B cell (primary cell): ENCODE measurements at regions not wholly inside any gene's neighbourhood (a gene's known extent, or its start where the extent isn't known, plus 50 kb on each side); places are given as distances from the start of the nearest gene placed in this dataset.
"Not testable (repeated sequence)": the region's sequence is repeated elsewhere in the genome, so short reads cannot be mapped to it uniquely, and the experiment has no call there.

ENCODE experiments used
- ATAC-seq: fragments of 200-7000 bp; cut with Tn5 transposase; one replicate; pipeline ENCODE4 v1.10.0; 2021; ENCODE audit warnings: low read depth, mild to moderate bottlenecking, moderate number of reproducible peaks, moderate library complexity
- CTCF ChIA-PET: fragments of 350-600 bp; sonication (Branson Sonifier 250); formaldehyde crosslinking; loops from one replicate; lab custom pipeline; 2021; ENCODE audit warnings: antibody characterized with exemption, inconsistent platforms; lab: Charles Lee
- POLR2A ChIA-PET: fragments of 350-600 bp; sonication (Branson Sonifier 250); formaldehyde crosslinking; loops from one replicate; lab custom pipeline; 2021; ENCODE audit warnings: antibody characterized with exemption; lab: Charles Lee
- DNase-seq: peaks from one replicate; pipeline ENCODE4 v3.0.0; 2013
- H2AFZ ChIP-seq: 2 replicates; pipeline ENCODE4 v1.6.1; 2012; ENCODE audit warnings: mild to moderate bottlenecking, low read depth, low read length; ENCODE audit not compliant: insufficient read depth, poor library complexity, severe bottlenecking
- H3K27ac ChIP-seq, 2 donors: 1 replicate in 1 of 2; 2 replicates in 1 of 2; pipeline ENCODE4 v1.5.1; 2012 to 2013; ENCODE audit warnings: low read length in 2 of 2, mild to moderate bottlenecking in 2 of 2, moderate library complexity in 1 of 2
- H3K27me3 ChIP-seq, 4 experiments: fragments of 200-600 bp in 1 of 4; sonication (generic) in 1 of 4; replicated peaks in 1 of 4; 1 replicate in 2 of 4; 2 replicates in 2 of 4; pipeline versions ENCODE4 v1.6.1 to v1.7.0; 2013 to 2016; ENCODE audit warnings: low read length in 3 of 4, mild to moderate bottlenecking in 2 of 4, mixed read lengths in 1 of 4, moderate library complexity in 1 of 4; ENCODE audit not compliant: insufficient read depth in 4 of 4, control insufficient read depth in 3 of 4; ENCODE audit errors: control extremely low read depth in 1 of 4
- H3K36me3 ChIP-seq, 2 experiments: replicated peaks in 1 of 2; 1 replicate in 1 of 2; 2 replicates in 1 of 2; pipeline versions ENCODE4 v1.6.1 to v1.7.1; 2013; ENCODE audit warnings: low read length in 1 of 2; ENCODE audit not compliant: insufficient read depth in 2 of 2, control insufficient read depth in 1 of 2; ENCODE audit errors: control extremely low read depth in 1 of 2, extremely low read depth in 1 of 2
- H3K4me1 ChIP-seq, 2 donors: fragments of 200-600 bp in 1 of 2; sonication (generic) in 1 of 2; 1 replicate in 1 of 2; 2 replicates in 1 of 2; pipeline versions ENCODE4 v1.5.1 to v1.6.1; 2013 to 2017; ENCODE audit warnings: low read length in 2 of 2; ENCODE audit not compliant: control insufficient read depth in 2 of 2, insufficient read depth in 2 of 2
- H3K4me2 ChIP-seq: replicated peaks from 2 replicates; pipeline ENCODE3; 2012; ENCODE audit warnings: mild to moderate bottlenecking, low read depth, low read length; ENCODE audit not compliant: poor library complexity, severe bottlenecking
- H3K4me3 ChIP-seq, 5 experiments: fragments of 200-600 bp in 1 of 5; sonication (generic) in 1 of 5; 1 replicate in 3 of 5; 2 replicates in 2 of 5; pipeline versions ENCODE4 v1.5.1 to v1.7.0; 2011 to 2016; ENCODE audit warnings: low read length in 4 of 5, mild to moderate bottlenecking in 4 of 5, low read depth in 2 of 5, control low read depth in 1 of 5, moderate library complexity in 1 of 5; ENCODE audit not compliant: insufficient read depth in 1 of 5; ENCODE audit errors: control extremely low read depth in 1 of 5, extremely low read depth in 1 of 5
- H3K79me2 ChIP-seq: fragments of 200-600 bp; sonication (generic); one replicate; pipeline ENCODE4 v1.6.0; 2016; ENCODE audit warnings: low read length; ENCODE audit not compliant: control insufficient read depth, insufficient read depth
- H3K9ac ChIP-seq: fragments of 200-600 bp; sonication (generic); 2 replicates; pipeline ENCODE4 v1.6.1; 2017; ENCODE audit warnings: mild to moderate bottlenecking, low read length, moderate library complexity
- H3K9me3 ChIP-seq, 3 donors: one replicate each; pipeline versions ENCODE4 v1.6.1 to v1.7.1; 2013; ENCODE audit warnings: low read length in 2 of 3; ENCODE audit not compliant: control insufficient read depth in 2 of 3, insufficient read depth in 1 of 3; ENCODE audit errors: control extremely low read depth in 1 of 3
- H4K20me1 ChIP-seq: 2 replicates; pipeline ENCODE4 v1.6.0; 2012; ENCODE audit warnings: mild to moderate bottlenecking, low read length; ENCODE audit not compliant: insufficient read depth, control insufficient read depth, poor library complexity, severe bottlenecking
- H3K27ac Mint-ChIP-seq: one replicate; pipeline ENCODE4 v1.8.0; 2021; ENCODE audit warnings: mixed read lengths
- H3K27me3 Mint-ChIP-seq: one replicate; pipeline ENCODE4 v1.8.0; 2021; ENCODE audit warnings: mixed read lengths
- H3K4me1 Mint-ChIP-seq: one replicate; pipeline ENCODE4 v1.8.0; 2021; ENCODE audit warnings: mixed read lengths
- H3K4me3 Mint-ChIP-seq: one replicate; pipeline ENCODE4 v1.8.0; 2021; ENCODE audit warnings: mixed read lengths
- H3K9me3 Mint-ChIP-seq: one replicate; pipeline ENCODE4 v1.8.0; 2022; ENCODE audit warnings: mixed read lengths; ENCODE audit not compliant: insufficient read depth
- CTCF ChIP-seq: fragments of 200-600 bp; IDR thresholded peaks from one replicate; pipeline ENCODE4 v1.8.0; 2022; ENCODE audit warnings: antibody characterized with exemption, mild to moderate bottlenecking
- EZH2 ChIP-seq: IDR thresholded peaks from 2 replicates; pipeline ENCODE4 v1.6.1; 2012; ENCODE audit warnings: borderline replicate concordance, low read depth, mild to moderate bottlenecking, moderate library complexity, low read length; ENCODE audit not compliant: insufficient read depth, poor library complexity, severe bottlenecking
- WGBS: methylation state at CpG from one replicate; pipeline ENCODE4 v1.1.5; 2013; ENCODE audit warnings: missing lambda C conversion rate; ENCODE audit not compliant: insufficient coverage; 5-methylcytosine and 5-hydroxymethylcytosine counted together
- intact Hi-C: fragments of 100-400 bp; cut with micrococcal nuclease; formaldehyde crosslinking; loops from one replicate; pipeline ENCODE4 v1.10.0; 2022

GRCh38 chr5:159588941-159589340, 258.7 kb upstream of the IL12B start:
- H3K4me2 ChIP-seq = no peak overlapping the region
- Mint-ChIP-seq H3K4me3 (no peak overlapping the region), H3K27me3 (no peaks in the 10 kb centered on the region), H3K4me1 (no peaks in the 10 kb centered on the region), H3K27ac (no peak overlapping the region), H3K9me3 (no peaks in the 10 kb centered on the region)
- H3K36me3 ChIP-seq = no peaks in the 10 kb centered on the region
- no peak overlapping the region for H3K4me3 ChIP-seq
- no peak overlapping the region for H3K27ac ChIP-seq
- H4K20me1 ChIP-seq = no peaks in the 10 kb centered on the region
- 100% methylated on average over 1 of the region's 6 CpGs for WGBS
- CTCF ChIA-PET = interaction anchor here (1.3 kb wide), 1 partner anchor 432 kb away, joined by 4 read pairs; no protein-coding TSS in a partner anchor
- POLR2A ChIA-PET = no interaction called here
- no peak overlapping the region for H2AFZ ChIP-seq
- no peaks in the 10 kb centered on the region for H3K79me2 ChIP-seq
- TF ChIP-seq EZH2 = no peak
- no peak for TF ChIP-seq CTCF
- no peak overlapping the region for H3K9ac ChIP-seq
- intact Hi-C loops = no loop called here
- no peak for DNase-seq
- H3K9me3 ChIP-seq = peaks cover 0 to 4% (median 0%) of the 10 kb centered on the region in 3 donors
- no peaks in the 10 kb centered on the region for H3K4me1 ChIP-seq
- no peak for ATAC-seq
- peaks cover 0 to 4% (median 1%) of the 10 kb centered on the region in 4 experiments for H3K27me3 ChIP-seq

GRCh38 chr5:159593518-159594073, 263.3 kb upstream of the IL12B start:
- no peaks in the 10 kb centered on the region for H3K4me1 ChIP-seq
- no peak overlapping the region for H3K4me2 ChIP-seq
- CTCF ChIA-PET = no interaction called here
- no peak for ATAC-seq
- no peaks in the 10 kb centered on the region for H3K36me3 ChIP-seq
- H3K27ac Mint-ChIP-seq = no peak overlapping the region
- no peaks in the 10 kb centered on the region for H3K79me2 ChIP-seq
- H3K4me3 ChIP-seq = no peak overlapping the region
- no peaks in the 10 kb centered on the region for H3K4me1 Mint-ChIP-seq
- no peaks in the 10 kb centered on the region for H4K20me1 ChIP-seq
- H3K9me3 Mint-ChIP-seq = no peaks in the 10 kb centered on the region
- no peak overlapping the region for H2AFZ ChIP-seq
- DNase-seq = no peak
- peaks cover 0 to 13% (median 7%) of the 10 kb centered on the region in 3 donors for H3K9me3 ChIP-seq
- H3K9ac ChIP-seq = no peak overlapping the region
- intact Hi-C loops = no loop called here
- no peak overlapping the region for H3K4me3 Mint-ChIP-seq
- H3K27ac ChIP-seq = no peak overlapping the region
- POLR2A ChIA-PET = no interaction called here
- H3K27me3 Mint-ChIP-seq = no peaks in the 10 kb centered on the region
- peaks cover 0 to 2% (median under 1%) of the 10 kb centered on the region in 4 experiments for H3K27me3 ChIP-seq
- TF ChIP-seq EZH2 = no peak
- no CpG with 5 or more reads among the region's 1 CpG for WGBS

- H3K9me3 Mint-ChIP-seq, H3K4me3 ChIP-seq, H3K27me3 Mint-ChIP-seq, H3K79me2 ChIP-seq, CTCF ChIA-PET, H3K4me1 Mint-ChIP-seq, DNase-seq, POLR2A ChIA-PET, H4K20me1 ChIP-seq, H3K27ac Mint-ChIP-seq, H2AFZ ChIP-seq, H3K36me3 ChIP-seq, H3K4me1 ChIP-seq, H3K4me3 Mint-ChIP-seq, intact Hi-C loops, ATAC-seq, H3K4me2 ChIP-seq, H3K27me3 ChIP-seq, H3K27ac ChIP-seq, H3K9ac ChIP-seq: not testable (repeated sequence)
- peaks cover 0 to 18% (median 7%) of the 10 kb centered on the region in 3 donors for H3K9me3 ChIP-seq
- WGBS = 100% methylated on average over 2 of the region's 3 CpGs
These were observed 265.3 kb upstream of the IL12B start for GRCh38 chr5:159595561-159595960.
